WTC11 (cell line): ENCODE measurements at regions not wholly inside any gene's neighbourhood (a gene's known extent, or its start where the extent isn't known, plus 50 kb on each side); places are given as distances from the start of the nearest gene placed in this dataset.

Source experiments
- ATAC-seq: fragments of 200-7000 bp; cut with Tn5 transposase; 2 replicates; pipeline ENCODE4 v1.10.0; 2021; ENCODE audit warnings: mild to moderate bottlenecking, moderate library complexity
- CTCF ChIA-PET: fragments of 300-600 bp; sonication (Branson Sonifier 250); formaldehyde crosslinking; loops from one replicate; lab custom pipeline; 2021; ENCODE audit warnings: antibody characterized with exemption; lab: Charles Lee
- POLR2A ChIA-PET: fragments of 350-600 bp; sonication (Branson Sonifier 250); formaldehyde crosslinking; loops from one replicate; lab custom pipeline; 2021; ENCODE audit warnings: antibody characterized with exemption; lab: Charles Lee
- DNase-seq: peaks from one replicate; pipeline ENCODE4 v3.0.0; 2021; ENCODE audit warnings: low spot score
- H3K27ac Mint-ChIP-seq: 2 replicates; pipeline ENCODE4 v1.8.0; 2021; ENCODE audit warnings: mixed read lengths
- H3K27me3 Mint-ChIP-seq: 2 replicates; pipeline ENCODE4 v1.8.0; 2021; ENCODE audit warnings: low read depth, mild to moderate bottlenecking, moderate library complexity, mixed read lengths
- H3K36me3 Mint-ChIP-seq: 2 replicates; pipeline ENCODE4 v1.8.0; 2021; ENCODE audit warnings: mixed read lengths
- H3K4me1 Mint-ChIP-seq: 2 replicates; pipeline ENCODE4 v1.8.0; 2022; ENCODE audit warnings: mixed read lengths
- H3K4me3 Mint-ChIP-seq: 2 replicates; pipeline ENCODE4 v1.8.0; 2021; ENCODE audit warnings: mild to moderate bottlenecking, moderate library complexity, mixed read lengths
- H3K9me3 Mint-ChIP-seq: 2 replicates; pipeline ENCODE4 v1.8.0; 2021; ENCODE audit warnings: mixed read lengths
- AFF4 ChIP-seq: sonication (generic); formaldehyde crosslinking; IDR thresholded peaks from 2 replicates; pipeline ENCODE4 v1.8.1; 2023; ENCODE audit warnings: mild to moderate bottlenecking, missing genetic modification reagents, borderline replicate concordance
- CTCF ChIP-seq: fragments of 200-600 bp; IDR thresholded peaks from 2 replicates; pipeline ENCODE4 v1.8.0; 2022; ENCODE audit warnings: antibody characterized with exemption
- E2F5 ChIP-seq: sonication (generic); formaldehyde crosslinking; IDR thresholded peaks from 2 replicates; pipeline ENCODE4 v1.8.1; 2022; ENCODE audit warnings: mild to moderate bottlenecking, moderate library complexity, missing genetic modification reagents
- GABPB1 ChIP-seq: sonication (generic); formaldehyde crosslinking; IDR thresholded peaks from 2 replicates; pipeline ENCODE4 v1.8.1; 2023; ENCODE audit warnings: mild to moderate bottlenecking, missing genetic modification reagents
- GRHL2 ChIP-seq: fragments of 250-450 bp; sonication (Bioruptor Pico); IDR thresholded peaks from 2 replicates; pipeline ENCODE4 v1.8.0; 2022; ENCODE audit warnings: mild to moderate bottlenecking, moderate library complexity; ENCODE audit not compliant: insufficient replicate concordance, severe bottlenecking
- IRF1 ChIP-seq: sonication (generic); formaldehyde crosslinking; IDR thresholded peaks from 2 replicates; pipeline ENCODE4 v1.8.0; 2023; ENCODE audit warnings: missing genetic modification reagents
- JUN ChIP-seq: sonication (generic); formaldehyde crosslinking; IDR thresholded peaks from 2 replicates; pipeline ENCODE4 v1.8.0; 2023; ENCODE audit warnings: mild to moderate bottlenecking, missing genetic modification reagents
- KAT7 ChIP-seq: sonication (generic); formaldehyde crosslinking; IDR thresholded peaks from 2 replicates; pipeline ENCODE4 v1.8.1; 2023; ENCODE audit warnings: missing genetic modification reagents, mild to moderate bottlenecking, borderline replicate concordance
- MAX ChIP-seq: sonication (generic); formaldehyde crosslinking; IDR thresholded peaks from 2 replicates; pipeline ENCODE4 v1.8.0; 2022; ENCODE audit warnings: mild to moderate bottlenecking, missing genetic modification reagents
- NFATC4 ChIP-seq: fragments of 250-450 bp; sonication (Bioruptor Pico); IDR thresholded peaks from 2 replicates; pipeline ENCODE4 v1.9.0; 2021; ENCODE audit warnings: mild to moderate bottlenecking
- NR2C2 ChIP-seq: sonication (generic); formaldehyde crosslinking; IDR thresholded peaks from 2 replicates; pipeline ENCODE4 v1.8.0; 2022; ENCODE audit warnings: mild to moderate bottlenecking, missing genetic modification reagents
- SP1 ChIP-seq: sonication (generic); formaldehyde crosslinking; conservative IDR thresholded peaks from 2 replicates; pipeline ENCODE4 v1.8.1; 2022; ENCODE audit warnings: missing genetic modification reagents
- ZNF423 ChIP-seq: fragments of 250-450 bp; sonication (Bioruptor Pico); IDR thresholded peaks from 2 replicates; pipeline ENCODE4 v2.1.2; 2022; ENCODE audit warnings: mild to moderate bottlenecking, moderate library complexity
- ZNF512 ChIP-seq: sonication (generic); formaldehyde crosslinking; IDR thresholded peaks from 2 replicates; pipeline ENCODE4 v1.8.1; 2022; ENCODE audit warnings: missing genetic modification reagents, borderline replicate concordance

GRCh38 chr5:10856683-10857337, 95.8 kb upstream of the DAP start:
- Mint-ChIP-seq H3K27ac (peak overlapping the region; percentile 72; the same call in 1 of the 2 replicates), H3K9me3 (peaks cover 8% of the 10 kb centered on the region), H3K27me3 (peaks cover 26% of the 10 kb centered on the region), H3K4me1 (peaks cover 32% of the 10 kb centered on the region), H3K36me3 (no peaks in the 10 kb centered on the region), H3K4me3 (peak overlapping the region; percentile 47)
- ChIA-PET CTCF (interaction anchor here (0.6 to 3.6 kb wide), 42 partner anchors 7 to 402 kb away, joined by 3 to 38 read pairs (median 4); no protein-coding TSS in a partner anchor), POLR2A (interaction anchor here (0.8 kb wide), 1 partner anchor 167 kb away, joined by 3 read pairs; no protein-coding TSS in a partner anchor)
- DNase-seq (peak; percentile 87), ATAC-seq (peak; percentile 89)
- no peak for TF ChIP-seq ZNF423 (CRISPR knock-in tag)
- no peak for TF ChIP-seq IRF1 (CRISPR knock-in tag)
- TF ChIP-seq CTCF = peak; percentile 74

DNA sequence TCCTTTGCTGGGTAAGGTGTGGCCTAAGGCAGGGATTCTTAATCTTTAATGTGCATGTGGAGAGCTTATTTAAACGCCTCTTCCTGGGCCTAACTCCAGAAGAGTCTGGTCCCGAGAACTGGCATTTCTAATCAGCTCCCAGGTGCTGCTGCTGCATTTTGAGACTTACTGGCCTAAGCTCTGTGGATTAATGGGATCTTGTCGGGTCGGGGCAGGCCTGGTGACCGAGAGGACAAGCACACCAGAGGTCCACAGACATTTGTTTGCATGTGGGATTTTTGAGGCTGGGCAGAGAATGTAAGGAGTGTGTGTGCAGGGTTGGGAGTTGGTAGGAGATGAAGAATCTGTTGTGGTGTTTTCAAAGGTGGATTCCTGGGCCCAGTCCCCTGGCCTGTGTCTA, 95.0 kb upstream of the DAP start:
- ChIA-PET CTCF (interaction anchor here (0.6 to 3.6 kb wide), 15 partner anchors 8 to 401 kb away, joined by 3 to 38 read pairs (median 6); no protein-coding TSS in a partner anchor), POLR2A (interaction anchor here (0.8 kb wide), 1 partner anchor 166 kb away, joined by 3 read pairs; no protein-coding TSS in a partner anchor)
- DNase-seq (no peak), ATAC-seq (no peak)
- no peak overlapping the region for H3K4me3 Mint-ChIP-seq
- H3K4me1 Mint-ChIP-seq = peaks cover 32% of the 10 kb centered on the region
- no peak for TF ChIP-seq SP1
- no peak for TF ChIP-seq JUN (CRISPR knock-in tag)
- no peak for TF ChIP-seq MAX (CRISPR knock-in tag)
- no peak for TF ChIP-seq GRHL2
- no peak for TF ChIP-seq AFF4 (CRISPR knock-in tag)
- no peak for TF ChIP-seq KAT7
- TF ChIP-seq GABPB1 = no peak
- no peak for TF ChIP-seq NR2C2 (CRISPR knock-in tag)
- no peak for TF ChIP-seq ZNF512 (CRISPR knock-in tag)
- TF ChIP-seq E2F5 (CRISPR knock-in tag) = no peak
- no peak for TF ChIP-seq NFATC4 (CRISPR knock-in tag)
- no peaks in the 10 kb centered on the region for H3K36me3 Mint-ChIP-seq
- peaks cover 26% of the 10 kb centered on the region for H3K27me3 Mint-ChIP-seq
- H3K27ac Mint-ChIP-seq = no peak overlapping the region; the same call in 1 of the 2 replicates
- H3K9me3 Mint-ChIP-seq = peaks cover 8% of the 10 kb centered on the region
